ENCODE measurements at regions not wholly inside any gene's neighbourhood (a gene's known extent, or its start where the extent isn't known, plus 50 kb on each side); places are given as distances from the start of the nearest gene placed in this dataset.

GRCh38 chr10:36114141-36114540 is 472.0 kb upstream of the FZD8 start:
- Histone ChIP-seq H3K27ac (no peak overlapping the region), H3K36me3 (no peaks in the 10 kb centered on the region), H3K4me1 (peaks cover 0 to 43% (median 28%) of the 10 kb centered on the region in 4 donors), H3K4me3 (no peak overlapping the region), H3K9me3 (no peaks in the 10 kb centered on the region), H3K27me3 (no peaks in the 10 kb centered on the region)
- intact Hi-C loops (cut with DNase I; ENCODE audit: low total_unique reads): no loop called here
- TF ChIP-seq POLR2A (IDR thresholded peaks at IDR 0.05) (no peak), POLR2AphosphoS5 (IDR thresholded peaks at IDR 0.05) (no peak), CTCF (IDR thresholded peaks at IDR 0.05) (no peak), EP300 (IDR thresholded peaks at IDR 0.05) (no peak)
- DNase-seq: no peak
- WGBS, 5 donors: 79 to 91% (median 84%) methylated on average over 1 of the region's 1 CpG

- H3K27me3 ChIP-seq: no peaks in the 10 kb centered on the region
- H3K4me1 ChIP-seq: peaks cover 0 to 23% (median 15%) of the 10 kb centered on the region in 4 donors
- H3K9me3 ChIP-seq: no peaks in the 10 kb centered on the region
- 59 to 93% (median 69%) methylated on average over 2 of the region's 2 CpGs for WGBS, 5 donors
- TF ChIP-seq EP300 (IDR thresholded peaks at IDR 0.05) (no peak), POLR2A (IDR thresholded peaks at IDR 0.05) (no peak), CTCF (IDR thresholded peaks at IDR 0.05) (no peak), POLR2AphosphoS5 (IDR thresholded peaks at IDR 0.05) (no peak)
- no peak overlapping the region for H3K27ac ChIP-seq
- H3K36me3 ChIP-seq: no peaks in the 10 kb centered on the region
- intact Hi-C loops (cut with DNase I; ENCODE audit: low total_unique reads): no loop called here
- no peak for DNase-seq
- no peak overlapping the region for H3K4me3 ChIP-seq
Observed at GRCh38 chr10:36111676-36112075, 469.6 kb upstream of the FZD8 start.

- intact Hi-C loops (cut with DNase I; ENCODE audit: low total_unique reads): no loop called here
- TF ChIP-seq CTCF (IDR thresholded peaks at IDR 0.05): no peak
- TF ChIP-seq POLR2AphosphoS5 (IDR thresholded peaks at IDR 0.05): no peak
- TF ChIP-seq EP300 (IDR thresholded peaks at IDR 0.05): no peak
- TF ChIP-seq POLR2A (IDR thresholded peaks at IDR 0.05): no peak
- WGBS, 5 donors: 47 to 88% (median 61%) methylated on average over 1 of the region's 1 CpG
Observed at GRCh38 chr10:36110097-36110496, 468.0 kb upstream of the FZD8 start.

GRCh38 chr10:36109399-36110023 is 467.4 kb upstream of the FZD8 start:
- TF ChIP-seq CTCF (IDR thresholded peaks at IDR 0.05) (no peak), POLR2A (IDR thresholded peaks at IDR 0.05) (no peak), EP300 (IDR thresholded peaks at IDR 0.05) (no peak), POLR2AphosphoS5 (IDR thresholded peaks at IDR 0.05) (no peak)
- Histone ChIP-seq H3K27me3 (no peaks in the 10 kb centered on the region), H3K4me1 (peaks cover 0 to 1% (median under 1%) of the 10 kb centered on the region in 4 donors), H3K4me3 (no peak overlapping the region), H3K36me3 (no peaks in the 10 kb centered on the region), H3K27ac (no peak overlapping the region), H3K9me3 (no peaks in the 10 kb centered on the region)
- 74 to 88% (median 82%) methylated on average over 3 of the region's 3 CpGs for WGBS, 5 donors
- intact Hi-C loops (cut with DNase I; ENCODE audit: low total_unique reads): no loop called here
- no peak for DNase-seq

More at GRCh38 chr10:36110097-36110496, 468.0 kb upstream of the FZD8 start:
- Histone ChIP-seq H3K27ac (no peak overlapping the region), H3K27me3 (no peaks in the 10 kb centered on the region), H3K4me3 (no peak overlapping the region), H3K36me3 (no peaks in the 10 kb centered on the region), H3K4me1 (peaks cover 0 to 7% (median 3%) of the 10 kb centered on the region in 4 donors), H3K9me3 (no peaks in the 10 kb centered on the region)
- no peak for DNase-seq
